ENCODE measurements at regions not wholly inside any gene's neighbourhood (a gene's known extent, or its start where the extent isn't known, plus 50 kb on each side); places are given as distances from the start of the nearest gene placed in this dataset.

- Mint-ChIP-seq H3K36me3 (no peaks in the 10 kb centered on the region), H3K27ac (no peak overlapping the region)
Observed at GRCh38 chr11:80846442-80846841, 1405.6 kb upstream of the TENM4 start.

GRCh38 chr11:80844110-80844819 lies 1403.4 kb upstream of the TENM4 start:
- Mint-ChIP-seq H3K9me3 (peaks cover 0 to 13% (median 9%) of the 10 kb centered on the region in 3 donors), H3K36me3 (no peaks in the 10 kb centered on the region), H3K4me1 (no peaks in the 10 kb centered on the region), H3K4me3 (no peak overlapping the region), H3K27me3 (no peaks in the 10 kb centered on the region), H3K27ac (no peak overlapping the region)
- H3K9me3 ChIP-seq, result no peaks in the 10 kb centered on the region
- no peaks in the 10 kb centered on the region for H3K36me3 ChIP-seq (ENCODE audit: control insufficient read depth in 2 of 2, extremely low read depth in 1 of 2, insufficient read depth in 1 of 2, low read length in 1 of 2)
- DNase-seq, result no peak
- WGBS (ENCODE audit: insufficient coverage), result no CpG with 5 or more reads among the region's 8 CpGs
- H3K4me1 ChIP-seq (ENCODE audit: control insufficient read depth in 1 of 2, extremely low read depth in 1 of 2, insufficient read depth in 2 of 2, low read length in 2 of 2), result no peaks in the 10 kb centered on the region
- ChIA-PET POLR2A (no interaction called here), CTCF (no interaction called here)
- no peak for ATAC-seq (replicated peaks in 1 of 4)
- no peaks in the 10 kb centered on the region for H3K27me3 ChIP-seq (replicated peaks in 1 of 2; ENCODE audit: control insufficient read depth in 2 of 2, extremely low read depth in 1 of 2, insufficient read depth in 2 of 2, low read length in 1 of 2)
- H3K27ac ChIP-seq (ENCODE audit: low read length), result no peak overlapping the region
- H3K4me3 ChIP-seq (ENCODE audit: control insufficient read depth in 1 of 2, extremely low read depth in 1 of 2, low read length in 1 of 2), result no peak overlapping the region

More at GRCh38 chr11:80846442-80846841, 1405.6 kb upstream of the TENM4 start:
- Histone ChIP-seq H3K4me3 (ENCODE audit: control insufficient read depth in 1 of 2, extremely low read depth in 1 of 2, low read length in 1 of 2) (no peak overlapping the region), H3K4me1 (ENCODE audit: control insufficient read depth in 1 of 2, extremely low read depth in 1 of 2, insufficient read depth in 2 of 2, low read length in 2 of 2) (no peaks in the 10 kb centered on the region), H3K36me3 (ENCODE audit: control insufficient read depth in 2 of 2, extremely low read depth in 1 of 2, insufficient read depth in 1 of 2, low read length in 1 of 2) (no peaks in the 10 kb centered on the region), H3K27me3 (replicated peaks in 1 of 2; ENCODE audit: control insufficient read depth in 2 of 2, extremely low read depth in 1 of 2, insufficient read depth in 2 of 2, low read length in 1 of 2) (no peaks in the 10 kb centered on the region), H3K27ac (ENCODE audit: low read length) (no peak overlapping the region), H3K9me3 (no peaks in the 10 kb centered on the region)
- H3K4me3 Mint-ChIP-seq, result no peak overlapping the region
- ChIA-PET CTCF (no interaction called here), POLR2A (no interaction called here)
- H3K4me1 Mint-ChIP-seq, result no peaks in the 10 kb centered on the region
- no peak for ATAC-seq (replicated peaks in 1 of 4)
- no peak for DNase-seq
- H3K9me3 Mint-ChIP-seq, result peaks cover 3 to 20% (median 9%) of the 10 kb centered on the region in 3 donors
- H3K27me3 Mint-ChIP-seq, result no peaks in the 10 kb centered on the region

GRCh38 chr11:80843266-80843974 lies 1402.6 kb upstream of the TENM4 start:
- H3K4me3 ChIP-seq (ENCODE audit: control insufficient read depth in 1 of 2, extremely low read depth in 1 of 2, low read length in 1 of 2), result no peak overlapping the region
- ATAC-seq (replicated peaks in 1 of 4), result no peak
- DNase-seq, result no peak
- Mint-ChIP-seq H3K27ac (no peak overlapping the region), H3K4me3 (no peak overlapping the region), H3K36me3 (no peaks in the 10 kb centered on the region), H3K9me3 (peaks cover under 1 to 15% (median 10%) of the 10 kb centered on the region in 3 donors), H3K27me3 (no peaks in the 10 kb centered on the region), H3K4me1 (no peaks in the 10 kb centered on the region)
- 63% methylated on average over 1 of the region's 2 CpGs for WGBS (ENCODE audit: insufficient coverage)
- H3K27ac ChIP-seq (ENCODE audit: low read length), result no peak overlapping the region
- POLR2A ChIA-PET, result no interaction called here
- no peaks in the 10 kb centered on the region for H3K9me3 ChIP-seq
- H3K4me1 ChIP-seq (ENCODE audit: control insufficient read depth in 1 of 2, extremely low read depth in 1 of 2, insufficient read depth in 2 of 2, low read length in 2 of 2), result no peaks in the 10 kb centered on the region
- H3K27me3 ChIP-seq (replicated peaks in 1 of 2; ENCODE audit: control insufficient read depth in 2 of 2, extremely low read depth in 1 of 2, insufficient read depth in 2 of 2, low read length in 1 of 2), result no peaks in the 10 kb centered on the region
- H3K36me3 ChIP-seq (ENCODE audit: control insufficient read depth in 2 of 2, extremely low read depth in 1 of 2, insufficient read depth in 1 of 2, low read length in 1 of 2), result no peaks in the 10 kb centered on the region
- CTCF ChIA-PET, result no interaction called here

GRCh38 chr11:80842246-80842645 lies 1401.4 kb upstream of the TENM4 start:
- no peaks in the 10 kb centered on the region for H3K9me3 ChIP-seq
- H3K27me3 ChIP-seq (replicated peaks in 1 of 2; ENCODE audit: control insufficient read depth in 2 of 2, extremely low read depth in 1 of 2, insufficient read depth in 2 of 2, low read length in 1 of 2), result no peaks in the 10 kb centered on the region
- Mint-ChIP-seq H3K4me3 (no peak overlapping the region), H3K9me3 (peaks cover 4 to 17% (median 13%) of the 10 kb centered on the region in 3 donors), H3K36me3 (no peaks in the 10 kb centered on the region), H3K27me3 (no peaks in the 10 kb centered on the region), H3K4me1 (no peaks in the 10 kb centered on the region), H3K27ac (no peak overlapping the region)
- ChIA-PET CTCF (no interaction called here), POLR2A (no interaction called here)
- DNase-seq (no peak), ATAC-seq (replicated peaks in 1 of 4) (no peak)
- no peak overlapping the region for H3K27ac ChIP-seq (ENCODE audit: low read length)
- no peaks in the 10 kb centered on the region for H3K4me1 ChIP-seq (ENCODE audit: control insufficient read depth in 1 of 2, extremely low read depth in 1 of 2, insufficient read depth in 2 of 2, low read length in 2 of 2)
- no peak overlapping the region for H3K4me3 ChIP-seq (ENCODE audit: control insufficient read depth in 1 of 2, extremely low read depth in 1 of 2, low read length in 1 of 2)
- no peaks in the 10 kb centered on the region for H3K36me3 ChIP-seq (ENCODE audit: control insufficient read depth in 2 of 2, extremely low read depth in 1 of 2, insufficient read depth in 1 of 2, low read length in 1 of 2)

- Histone ChIP-seq H3K27ac (ENCODE audit: low read length) (no peak overlapping the region), H3K4me1 (ENCODE audit: control insufficient read depth in 1 of 2, extremely low read depth in 1 of 2, insufficient read depth in 2 of 2, low read length in 2 of 2) (no peaks in the 10 kb centered on the region), H3K36me3 (ENCODE audit: control insufficient read depth in 2 of 2, extremely low read depth in 1 of 2, insufficient read depth in 1 of 2, low read length in 1 of 2) (no peaks in the 10 kb centered on the region), H3K9me3 (no peaks in the 10 kb centered on the region), H3K27me3 (replicated peaks in 1 of 2; ENCODE audit: control insufficient read depth in 2 of 2, extremely low read depth in 1 of 2, insufficient read depth in 2 of 2, low read length in 1 of 2) (no peaks in the 10 kb centered on the region), H3K4me3 (ENCODE audit: control insufficient read depth in 1 of 2, extremely low read depth in 1 of 2, low read length in 1 of 2) (no peak overlapping the region)
- DNase-seq (no peak), ATAC-seq (replicated peaks in 1 of 4) (no peak)
- Mint-ChIP-seq H3K27me3 (no peaks in the 10 kb centered on the region), H3K4me1 (no peaks in the 10 kb centered on the region), H3K36me3 (no peaks in the 10 kb centered on the region), H3K9me3 (peaks cover 4 to 15% (median 13%) of the 10 kb centered on the region in 3 donors), H3K4me3 (no peak overlapping the region), H3K27ac (no peak overlapping the region)
- ChIA-PET CTCF (interaction anchor here in 1 of 2 donors (0.7 kb wide), 1 partner anchor 1386 kb away, joined by 3 read pairs; no protein-coding TSS in a partner anchor), POLR2A (no interaction called here)
- WGBS (ENCODE audit: insufficient coverage), result no CpG with 5 or more reads among the region's 1 CpG
Observed at GRCh38 chr11:80841675-80842074, 1400.8 kb upstream of the TENM4 start.

GRCh38 chr11:80838153-80838552 lies 1397.3 kb upstream of the TENM4 start:
- WGBS (ENCODE audit: insufficient coverage), result 75% methylated on average over 1 of the region's 1 CpG
- no peak overlapping the region for H3K4me3 Mint-ChIP-seq
- ChIA-PET POLR2A (no interaction called here), CTCF (no interaction called here)
- no peaks in the 10 kb centered on the region for H3K27me3 Mint-ChIP-seq
- H3K4me3 ChIP-seq (ENCODE audit: control insufficient read depth in 1 of 2, extremely low read depth in 1 of 2, low read length in 1 of 2), result no peak overlapping the region
- no peaks in the 10 kb centered on the region for H3K36me3 ChIP-seq (ENCODE audit: control insufficient read depth in 2 of 2, extremely low read depth in 1 of 2, insufficient read depth in 1 of 2, low read length in 1 of 2)
- H3K36me3 Mint-ChIP-seq, result no peaks in the 10 kb centered on the region
- H3K4me1 Mint-ChIP-seq, result no peaks in the 10 kb centered on the region
- H3K27ac Mint-ChIP-seq, result no peak overlapping the region
- peaks cover 9 to 21% (median 12%) of the 10 kb centered on the region in 3 donors for H3K9me3 Mint-ChIP-seq
- DNase-seq (no peak), ATAC-seq (replicated peaks in 1 of 4) (no peak)
- no peak overlapping the region for H3K27ac ChIP-seq (ENCODE audit: low read length)
- no peaks in the 10 kb centered on the region for H3K27me3 ChIP-seq (replicated peaks in 1 of 2; ENCODE audit: control insufficient read depth in 2 of 2, extremely low read depth in 1 of 2, insufficient read depth in 2 of 2, low read length in 1 of 2)
- H3K9me3 ChIP-seq, result no peaks in the 10 kb centered on the region
- H3K4me1 ChIP-seq (ENCODE audit: control insufficient read depth in 1 of 2, extremely low read depth in 1 of 2, insufficient read depth in 2 of 2, low read length in 2 of 2), result no peaks in the 10 kb centered on the region
